LNCaP clone FGC (cell line): ENCODE measurements at regions not wholly inside any gene's neighbourhood (a gene's known extent, or its start where the extent isn't known, plus 50 kb on each side); places are given as distances from the start of the nearest gene placed in this dataset.
"Not testable (repeated sequence)": the region's sequence is repeated elsewhere in the genome, so short reads cannot be mapped to it uniquely, and the experiment has no call there.

ENCODE experiments used
- DNase-seq: peaks from one replicate; pipeline ENCODE4 v3.0.0-alpha.2; 2011; ENCODE audit warnings: low read depth
- H3K4me3 ChIP-seq: 2 replicates; pipeline ENCODE4 v1.5.1; 2011; ENCODE audit warnings: mild to moderate bottlenecking, low read depth, low read length, control low read depth
- CTCF ChIP-seq: IDR thresholded peaks from 2 replicates; pipeline ENCODE4 v1.5.1; 2012; ENCODE audit warnings: mild to moderate bottlenecking; ENCODE audit not compliant: control insufficient read depth, insufficient read depth; ENCODE audit errors: extremely low read depth

GRCh38 chr3:16770792-16771191, 114.0 kb upstream of the PLCL2 start:
- no peak for DNase-seq
- no peak overlapping the region for H3K4me3 ChIP-seq
- no peak for TF ChIP-seq CTCF

- DNase-seq, H3K4me3 ChIP-seq: not testable (repeated sequence)
Measured at GRCh38 chr3:16773594-16773993, 111.2 kb upstream of the PLCL2 start.

GRCh38 chr3:16774536-16774935, 110.2 kb upstream of the PLCL2 start:
- DNase-seq, result not testable (repeated sequence)

GRCh38 chr3:16784973-16785372, 99.8 kb upstream of the PLCL2 start:
- no peak for DNase-seq
- H3K4me3 ChIP-seq, result no peak overlapping the region
- TF ChIP-seq CTCF, result no peak

More at GRCh38 chr3:16774536-16774935, 110.2 kb upstream of the PLCL2 start:
- not testable (repeated sequence) for H3K4me3 ChIP-seq

GRCh38 chr3:16785465-16785864, 99.3 kb upstream of the PLCL2 start:
- no peak overlapping the region for H3K4me3 ChIP-seq
- no peak for TF ChIP-seq CTCF

GRCh38 chr3:16788440-16789056, 96.2 kb upstream of the PLCL2 start:
- H3K4me3 ChIP-seq, result no peak overlapping the region
- DNase-seq, result no peak
- no peak for TF ChIP-seq CTCF

More at GRCh38 chr3:16785465-16785864, 99.3 kb upstream of the PLCL2 start:
- DNase-seq, result no peak

GRCh38 chr3:16789344-16790120, 95.2 kb upstream of the PLCL2 start:
- H3K4me3 ChIP-seq, result no peak overlapping the region
- no peak for TF ChIP-seq CTCF
- no peak for DNase-seq
